Naive thymus-derived CD4-positive, alpha-beta T cell (primary cell): ENCODE measurements at regions not wholly inside any gene's neighbourhood (a gene's known extent, or its start where the extent isn't known, plus 50 kb on each side); places are given as distances from the start of the nearest gene placed in this dataset.

Experiments
- ATAC-seq: fragments of 150-1000 bp; cut with Tn5 transposase; 2 replicates; pipeline ENCODE4 v1.10.0; 2021; ENCODE audit warnings: mild to moderate bottlenecking, moderate library complexity
- CTCF ChIA-PET: fragments of 350-600 bp; sonication (Branson Sonifier 250); formaldehyde crosslinking; loops from one replicate; lab custom pipeline; 2021; ENCODE audit warnings: antibody characterized with exemption; lab: Charles Lee
- POLR2A ChIA-PET: fragments of 350-600 bp; sonication (Branson Sonifier 250); formaldehyde crosslinking; loops from one replicate; lab custom pipeline; 2021; ENCODE audit warnings: antibody characterized with exemption, inconsistent platforms; lab: Charles Lee
- DNase-seq, 9 donors: peaks; one replicate each; pipeline versions ENCODE4 v3.0.0 to v3.0.0-alpha.2; 2020 to 2022; ENCODE audit warnings: mixed read lengths in 1 of 9
- H3K27ac ChIP-seq: one replicate; pipeline ENCODE4 v1.7.0; 2013; ENCODE audit warnings: mild to moderate bottlenecking, low read depth, low read length, moderate library complexity
- H3K27me3 ChIP-seq, 2 donors: one replicate each; pipeline ENCODE4 v1.7.0; 2013; ENCODE audit warnings: low read length in 2 of 2, mild to moderate bottlenecking in 2 of 2, moderate library complexity in 2 of 2; ENCODE audit not compliant: control insufficient read depth in 2 of 2, insufficient read depth in 2 of 2
- H3K36me3 ChIP-seq, 3 experiments: 1 replicate in 2 of 3; 2 replicates in 1 of 3; pipeline ENCODE4 v1.7.0; 2013; ENCODE audit warnings: low read length in 3 of 3, mild to moderate bottlenecking in 3 of 3, moderate library complexity in 1 of 3; ENCODE audit not compliant: insufficient read depth in 3 of 3, control insufficient read depth in 2 of 3
- H3K4me1 ChIP-seq, 2 donors: one replicate each; pipeline ENCODE4 v1.7.0; 2013; ENCODE audit warnings: low read length in 2 of 2, mild to moderate bottlenecking in 2 of 2, moderate library complexity in 1 of 2; ENCODE audit not compliant: control insufficient read depth in 2 of 2, insufficient read depth in 2 of 2
- H3K4me3 ChIP-seq: 2 replicates; pipeline ENCODE4 v1.7.0; 2013; ENCODE audit warnings: mild to moderate bottlenecking, low read length
- H3K9me3 ChIP-seq, 3 experiments: 1 replicate in 2 of 3; 2 replicates in 1 of 3; pipeline ENCODE4 v1.7.0; 2013; ENCODE audit warnings: low read length in 3 of 3; ENCODE audit not compliant: control insufficient read depth in 2 of 3
- H3K27ac Mint-ChIP-seq, 9 donors: one replicate each; pipeline ENCODE4 v1.8.0; 2020 to 2022; ENCODE audit warnings: mixed read lengths in 9 of 9, mild to moderate bottlenecking in 8 of 9, moderate library complexity in 5 of 9, inconsistent platforms in 2 of 9
- H3K27me3 Mint-ChIP-seq, 5 donors: one replicate each; pipeline ENCODE4 v1.8.0; 2021 to 2022; ENCODE audit warnings: mixed read lengths in 5 of 5, mild to moderate bottlenecking in 1 of 5
- H3K36me3 Mint-ChIP-seq, 5 donors: one replicate each; pipeline ENCODE4 v1.8.0; 2020 to 2022; ENCODE audit warnings: mixed read lengths in 5 of 5, mild to moderate bottlenecking in 3 of 5, inconsistent platforms in 1 of 5
- H3K4me1 Mint-ChIP-seq, 7 donors: one replicate each; pipeline ENCODE4 v1.8.0; 2020 to 2022; ENCODE audit warnings: mixed read lengths in 7 of 7, mild to moderate bottlenecking in 3 of 7, inconsistent platforms in 1 of 7
- H3K4me3 Mint-ChIP-seq, 10 donors: one replicate each; pipeline ENCODE4 v1.8.0; 2020 to 2022; ENCODE audit warnings: mild to moderate bottlenecking in 10 of 10, mixed read lengths in 10 of 10, moderate library complexity in 6 of 10, inconsistent platforms in 2 of 10
- H3K9me3 Mint-ChIP-seq, 11 donors: one replicate each; pipeline ENCODE4 v1.8.0; 2020 to 2022; ENCODE audit warnings: mixed read lengths in 11 of 11, mild to moderate bottlenecking in 4 of 11, inconsistent platforms in 1 of 11, moderate library complexity in 1 of 11
- intact Hi-C, 2 donors: fragments of 100-400 bp; cut with micrococcal nuclease; formaldehyde crosslinking; loops; one replicate each; pipeline ENCODE4 v1.15.1; 2023

DNA sequence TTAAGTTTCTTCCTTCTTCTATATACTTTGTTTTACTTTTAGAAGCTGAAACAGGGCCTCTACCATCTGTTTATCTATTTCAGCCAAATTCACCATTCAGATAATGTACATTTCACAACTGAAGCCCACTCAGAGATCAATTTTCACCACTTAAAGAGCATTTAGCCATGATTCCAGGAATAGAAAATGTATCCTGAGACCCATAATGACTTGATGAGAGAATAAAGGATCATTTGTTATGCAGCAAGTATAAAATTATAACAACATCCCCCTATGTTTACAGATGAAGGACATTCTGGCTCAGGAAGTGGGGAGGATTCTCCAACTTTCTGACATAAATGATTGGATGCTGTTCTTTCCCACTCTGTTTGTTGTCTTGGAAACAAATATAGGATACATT, 962.1 kb upstream of the EEF2KMT start:
- Histone ChIP-seq H3K4me1 (no peaks in the 10 kb centered on the region), H3K4me3 (no peak overlapping the region), H3K27me3 (no peaks in the 10 kb centered on the region), H3K36me3 (peaks cover 0 to 2% (median 0%) of the 10 kb centered on the region in 3 experiments), H3K27ac (no peak overlapping the region), H3K9me3 (no peaks in the 10 kb centered on the region)
- Mint-ChIP-seq H3K4me3 (no peak overlapping the region), H3K27me3 (no peaks in the 10 kb centered on the region), H3K9me3 (peaks cover 0 to 14% (median 6%) of the 10 kb centered on the region in 11 donors), H3K36me3 (no peaks in the 10 kb centered on the region), H3K4me1 (no peaks in the 10 kb centered on the region), H3K27ac (no peak overlapping the region)
- ATAC-seq (no peak), DNase-seq (no peak)
- intact Hi-C loops = no loop called here
- ChIA-PET POLR2A (no interaction called here), CTCF (no interaction called here)

DNA sequence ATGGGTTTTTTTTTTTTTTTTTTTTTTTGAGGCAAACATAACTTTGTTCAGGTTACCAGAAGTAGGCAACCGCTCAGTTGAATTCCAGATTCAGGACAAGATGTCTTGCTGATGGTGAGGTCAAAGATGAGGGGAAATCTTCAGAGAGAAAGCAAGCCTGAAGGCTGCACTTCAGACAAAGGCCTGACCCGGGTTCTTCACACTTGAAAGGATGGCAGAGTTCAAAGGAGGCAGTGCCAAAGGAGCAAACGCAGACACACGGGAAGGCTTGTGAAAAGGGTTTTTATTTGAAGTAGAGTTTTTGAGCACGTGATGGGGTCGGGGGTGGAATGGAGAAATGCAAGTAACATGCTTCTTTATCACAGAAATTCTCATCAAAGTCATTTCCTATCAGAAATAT, 960.2 kb upstream of the EEF2KMT start:
- H3K4me1 ChIP-seq = no peaks in the 10 kb centered on the region
- Mint-ChIP-seq H3K4me1 (no peaks in the 10 kb centered on the region), H3K9me3 (peaks cover 0 to 13% (median 6%) of the 10 kb centered on the region in 11 donors), H3K4me3 (no peak overlapping the region), H3K27ac (no peak overlapping the region), H3K36me3 (peaks cover 0 to 4% (median 0%) of the 10 kb centered on the region in 5 donors), H3K27me3 (no peaks in the 10 kb centered on the region)
- intact Hi-C loops = no loop called here
- ChIA-PET CTCF (no interaction called here), POLR2A (no interaction called here)
- H3K27me3 ChIP-seq = no peaks in the 10 kb centered on the region
- peaks cover 0 to 2% (median 0%) of the 10 kb centered on the region in 3 experiments for H3K36me3 ChIP-seq
- ATAC-seq = no peak
- no peak overlapping the region for H3K4me3 ChIP-seq
- no peaks in the 10 kb centered on the region for H3K9me3 ChIP-seq
- H3K27ac ChIP-seq = no peak overlapping the region
- no peak for DNase-seq

GRCh38 chr16:6048017-6048416, 950.4 kb upstream of the EEF2KMT start:
- Histone ChIP-seq H3K9me3 (no peaks in the 10 kb centered on the region), H3K27me3 (no peaks in the 10 kb centered on the region), H3K36me3 (no peaks in the 10 kb centered on the region), H3K4me3 (no peak overlapping the region), H3K4me1 (no peaks in the 10 kb centered on the region), H3K27ac (no peak overlapping the region)
- Mint-ChIP-seq H3K4me1 (no peaks in the 10 kb centered on the region), H3K9me3 (peaks cover 0 to 24% (median 13%) of the 10 kb centered on the region in 11 donors), H3K36me3 (peaks cover 0 to 2% (median 0%) of the 10 kb centered on the region in 5 donors), H3K27me3 (peaks cover 0 to 3% (median 0%) of the 10 kb centered on the region in 5 donors), H3K4me3 (no peak overlapping the region), H3K27ac (no peak overlapping the region)
- ATAC-seq (no peak), DNase-seq (no peak)
- intact Hi-C loops = no loop called here
- CTCF ChIA-PET = no interaction called here
- POLR2A ChIA-PET = no interaction called here

- POLR2A ChIA-PET = no interaction called here
- no peak overlapping the region for H3K4me3 Mint-ChIP-seq
- H3K4me1 Mint-ChIP-seq = no peaks in the 10 kb centered on the region
- H3K27ac Mint-ChIP-seq = no peak overlapping the region
- ATAC-seq (no peak), DNase-seq (no peak)
- intact Hi-C loops = no loop called here
- H3K27ac ChIP-seq = no peak overlapping the region
- no peaks in the 10 kb centered on the region for H3K36me3 ChIP-seq
- no peaks in the 10 kb centered on the region for H3K9me3 ChIP-seq
- no peaks in the 10 kb centered on the region for H3K27me3 ChIP-seq
- H3K36me3 Mint-ChIP-seq = no peaks in the 10 kb centered on the region
- H3K27me3 Mint-ChIP-seq = peaks cover 0 to 3% (median 0%) of the 10 kb centered on the region in 5 donors
- CTCF ChIA-PET = no interaction called here
- H3K4me3 ChIP-seq = no peak overlapping the region
- no peaks in the 10 kb centered on the region for H3K4me1 ChIP-seq
- H3K9me3 Mint-ChIP-seq = peaks cover 0 to 26% (median 13%) of the 10 kb centered on the region in 11 donors
Observed at GRCh38 chr16:6047325-6047724, 949.7 kb upstream of the EEF2KMT start.

GRCh38 chr16:6038941-6039645, 941.5 kb upstream of the EEF2KMT start:
- Histone ChIP-seq H3K27me3 (no peaks in the 10 kb centered on the region), H3K9me3 (no peaks in the 10 kb centered on the region), H3K36me3 (no peaks in the 10 kb centered on the region), H3K4me3 (no peak overlapping the region), H3K27ac (no peak overlapping the region), H3K4me1 (no peaks in the 10 kb centered on the region)
- Mint-ChIP-seq H3K27ac (no peak overlapping the region), H3K9me3 (peaks cover 0 to 13% (median 6%) of the 10 kb centered on the region in 11 donors), H3K36me3 (no peaks in the 10 kb centered on the region), H3K4me3 (no peak overlapping the region), H3K4me1 (no peaks in the 10 kb centered on the region), H3K27me3 (no peaks in the 10 kb centered on the region)
- intact Hi-C loops = no loop called here
- POLR2A ChIA-PET = no interaction called here
- no peak for ATAC-seq
- CTCF ChIA-PET = no interaction called here
- no peak for DNase-seq

DNA sequence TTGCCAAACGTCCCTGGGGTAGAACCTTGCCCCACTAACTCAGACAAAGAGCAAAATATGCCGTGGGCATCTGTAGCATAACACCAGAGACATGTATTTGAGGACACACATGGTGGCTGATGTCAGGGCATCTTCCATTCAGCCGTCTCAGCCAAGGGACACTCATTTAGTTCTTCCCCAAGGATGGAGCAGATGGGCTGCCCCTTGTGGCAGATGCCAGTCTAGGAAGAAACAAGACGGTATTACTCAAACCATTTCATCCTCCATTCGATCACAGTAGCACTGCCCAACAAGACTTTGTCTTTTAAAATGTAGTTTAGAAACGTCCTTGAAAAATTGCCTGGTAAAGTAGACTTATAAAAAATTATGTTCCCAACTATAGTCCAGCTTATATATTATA, 937.6 kb upstream of the EEF2KMT start:
- no peaks in the 10 kb centered on the region for H3K27me3 Mint-ChIP-seq
- ATAC-seq = no peak
- H3K27ac Mint-ChIP-seq = no peak overlapping the region
- Histone ChIP-seq H3K27ac (no peak overlapping the region), H3K4me1 (no peaks in the 10 kb centered on the region), H3K9me3 (no peaks in the 10 kb centered on the region), H3K27me3 (no peaks in the 10 kb centered on the region), H3K36me3 (no peaks in the 10 kb centered on the region), H3K4me3 (no peak overlapping the region)
- ChIA-PET CTCF (no interaction called here), POLR2A (no interaction called here)
- no peaks in the 10 kb centered on the region for H3K36me3 Mint-ChIP-seq
- H3K9me3 Mint-ChIP-seq = peaks cover 0 to 11% (median 3%) of the 10 kb centered on the region in 11 donors
- no peaks in the 10 kb centered on the region for H3K4me1 Mint-ChIP-seq
- DNase-seq = no peak
- intact Hi-C loops = no loop called here
- H3K4me3 Mint-ChIP-seq = no peak overlapping the region

GRCh38 chr16:6034511-6034910, 936.9 kb upstream of the EEF2KMT start:
- ATAC-seq = no peak
- Mint-ChIP-seq H3K9me3 (peaks cover 0 to 10% (median 3%) of the 10 kb centered on the region in 11 donors), H3K27ac (no peak overlapping the region), H3K36me3 (no peaks in the 10 kb centered on the region), H3K4me1 (no peaks in the 10 kb centered on the region), H3K4me3 (no peak overlapping the region), H3K27me3 (no peaks in the 10 kb centered on the region)
- no peaks in the 10 kb centered on the region for H3K4me1 ChIP-seq
- H3K9me3 ChIP-seq = no peaks in the 10 kb centered on the region
- DNase-seq = no peak
- no peak overlapping the region for H3K27ac ChIP-seq
- CTCF ChIA-PET = no interaction called here
- intact Hi-C loops = no loop called here
- POLR2A ChIA-PET = no interaction called here
- H3K27me3 ChIP-seq = no peaks in the 10 kb centered on the region
- no peaks in the 10 kb centered on the region for H3K36me3 ChIP-seq
- H3K4me3 ChIP-seq = no peak overlapping the region
